Amniotic epithelial cell (primary cell): ENCODE measurements at regions not wholly inside any gene's neighbourhood (a gene's known extent, or its start where the extent isn't known, plus 50 kb on each side); places are given as distances from the start of the nearest gene placed in this dataset.

Experiments
- DNase-seq: peaks from one replicate; pipeline ENCODE4 v3.0.0-alpha.2; 2010; ENCODE audit warnings: low read depth

DNA sequence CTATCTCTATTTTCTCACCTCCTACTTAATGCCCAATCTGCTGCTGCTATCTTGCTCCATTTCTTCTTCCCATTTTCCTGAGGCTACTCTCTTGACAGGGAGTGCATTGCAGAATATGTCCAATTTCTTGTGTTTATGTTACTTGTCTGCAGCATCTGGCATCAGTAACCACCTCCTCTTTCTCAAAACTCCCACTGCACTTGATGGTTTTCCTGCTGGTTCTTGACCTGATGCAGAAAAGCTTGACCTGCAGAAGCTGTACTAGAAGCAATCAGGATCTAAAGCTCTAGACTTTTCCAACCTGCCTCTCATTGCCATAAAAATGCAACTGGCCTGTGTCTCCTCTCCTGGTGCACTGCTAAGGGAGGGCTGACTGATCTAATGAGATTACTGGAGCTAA, 287.8 kb downstream of the ZEB1 start:
- no peak for DNase-seq

DNA sequence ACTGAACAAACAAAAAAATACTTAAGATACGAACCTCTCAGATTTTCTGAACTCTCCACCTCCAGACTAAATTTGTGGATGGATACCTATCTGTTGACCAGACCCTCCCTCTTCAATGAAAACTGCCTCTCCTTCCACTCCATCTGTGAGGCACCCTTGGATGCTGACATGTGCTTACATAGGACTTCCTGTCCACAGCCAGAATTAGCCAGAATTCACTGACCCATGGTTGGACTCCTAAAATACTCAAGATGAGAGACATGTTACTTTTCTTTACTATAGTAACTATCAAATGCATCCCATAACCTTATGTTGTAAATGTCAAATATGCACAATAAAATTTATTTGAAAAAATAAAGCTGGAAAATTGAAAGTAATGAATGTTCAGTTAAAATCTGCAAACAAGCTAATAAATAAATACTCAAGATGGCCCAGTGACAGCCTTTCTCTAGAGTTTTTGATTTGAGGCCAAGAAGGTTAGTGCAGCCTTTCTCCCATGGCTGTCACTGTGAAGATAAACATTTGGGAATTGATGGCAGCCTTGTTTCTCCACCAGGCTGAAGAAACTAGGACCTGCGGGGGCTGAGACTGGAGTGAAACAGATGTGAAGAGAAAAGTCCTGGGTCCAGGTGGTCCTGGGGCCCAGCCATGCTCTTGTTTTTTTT, 287.0 kb downstream of the ZEB1 start:
- DNase-seq, result peak; percentile 26

DNA sequence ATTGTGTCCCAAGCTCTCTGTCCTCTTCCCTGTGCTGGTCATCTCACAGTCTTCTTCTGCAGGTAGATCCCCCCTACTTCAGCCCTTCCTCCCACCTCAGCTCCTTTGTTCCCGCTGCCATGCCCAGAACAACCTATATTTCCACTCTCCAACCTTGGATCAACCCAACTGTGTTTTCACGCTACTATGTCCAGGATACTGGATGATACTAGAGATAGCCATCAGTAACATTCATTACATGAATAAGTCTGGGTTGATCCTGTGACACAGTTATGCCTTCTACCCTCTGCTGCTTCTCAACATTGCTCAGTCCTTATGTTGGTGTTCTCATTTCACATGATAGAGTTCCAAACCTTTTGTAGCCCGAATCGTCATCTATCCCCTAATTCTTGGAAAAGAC, 286.4 kb downstream of the ZEB1 start:
- no peak for DNase-seq

DNA sequence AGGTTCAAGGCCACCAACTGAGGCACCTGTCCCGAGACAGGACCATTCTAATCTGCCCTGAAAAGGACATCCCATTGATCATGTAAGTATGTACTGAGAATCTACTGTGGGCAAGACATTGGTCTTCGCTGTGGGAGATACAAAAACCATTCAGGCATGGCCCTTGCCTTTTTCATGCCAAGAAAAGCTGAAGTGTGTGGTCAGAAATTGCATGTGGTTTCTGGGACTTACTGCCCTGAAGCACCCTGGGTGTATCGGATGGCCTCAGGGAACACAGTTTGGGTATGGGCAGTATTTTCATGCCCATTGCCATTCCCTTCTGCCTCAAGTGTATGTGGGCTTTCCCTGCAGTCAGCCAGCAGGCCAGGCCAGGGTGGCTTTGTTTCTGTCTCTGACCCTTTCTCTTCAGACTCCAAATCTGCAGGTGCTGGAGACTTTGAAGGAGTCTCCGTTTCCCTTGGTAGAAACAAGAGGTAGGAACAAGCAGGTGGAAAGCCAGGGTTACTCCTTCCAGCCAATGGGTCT, 285.7 kb downstream of the ZEB1 start:
- DNase-seq, result no peak

DNA sequence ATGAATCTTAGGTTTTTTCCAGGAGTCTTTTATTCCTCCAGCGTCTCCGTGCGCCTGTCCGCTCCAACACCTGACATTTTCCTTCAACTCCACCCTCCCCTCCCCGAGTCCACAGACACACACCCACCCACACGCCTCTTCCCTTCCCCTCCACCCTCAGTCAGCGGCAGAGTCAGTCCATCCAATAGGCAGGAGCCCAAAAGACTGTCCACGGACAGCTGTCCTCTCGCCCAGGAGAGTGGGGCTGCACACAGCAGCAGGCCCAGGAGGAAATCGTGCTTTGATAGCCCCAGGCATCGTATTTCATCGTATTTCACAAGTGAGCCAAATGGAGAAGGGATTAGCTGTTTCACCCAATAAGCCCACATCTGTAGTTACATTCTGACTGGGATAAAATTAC, 285.1 kb downstream of the ZEB1 start:
- DNase-seq, result peak; percentile 35

DNA sequence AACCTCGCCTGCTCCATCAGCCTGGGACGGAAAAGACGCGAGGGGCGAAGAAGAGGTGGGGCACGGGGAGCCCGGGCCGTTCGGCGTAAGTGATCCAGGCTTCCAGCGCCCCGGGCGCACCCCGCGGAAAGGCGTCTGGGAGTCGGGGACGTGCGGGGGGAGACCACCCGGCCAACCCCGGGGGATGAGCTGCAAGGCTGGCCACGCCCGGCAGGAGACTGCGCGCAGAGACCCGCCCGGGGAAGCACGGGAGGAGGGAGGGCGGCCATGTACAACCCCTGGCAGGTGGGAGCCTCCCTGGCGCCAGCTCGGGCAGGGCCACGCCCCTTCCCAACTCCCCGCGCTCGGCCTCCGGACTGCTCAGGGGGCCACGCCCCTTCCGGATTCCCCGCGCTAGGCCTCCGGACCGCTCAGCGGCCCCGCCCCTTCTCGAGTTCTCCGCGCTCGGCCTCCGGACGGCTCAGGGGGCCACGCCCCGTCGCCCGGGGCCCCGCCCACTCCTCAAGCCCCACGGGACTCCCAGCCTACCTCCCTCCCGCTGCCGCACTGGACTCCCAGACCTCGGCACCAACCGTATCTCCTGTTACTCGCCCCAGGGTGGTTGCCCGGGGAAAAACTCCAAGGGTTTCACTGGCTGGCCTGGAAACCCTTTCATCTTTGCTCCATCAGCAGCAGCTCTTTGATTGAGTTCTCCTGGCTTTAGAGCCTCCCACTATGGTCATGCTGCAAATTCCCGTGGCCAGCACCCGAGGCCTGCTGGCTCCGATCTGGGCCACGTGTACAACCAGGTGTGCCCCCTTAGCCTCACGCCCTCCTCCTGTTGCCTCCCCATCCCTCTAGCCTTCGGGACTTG, 284.4 kb downstream of the ZEB1 start:
- peak; percentile 86 for DNase-seq

DNA sequence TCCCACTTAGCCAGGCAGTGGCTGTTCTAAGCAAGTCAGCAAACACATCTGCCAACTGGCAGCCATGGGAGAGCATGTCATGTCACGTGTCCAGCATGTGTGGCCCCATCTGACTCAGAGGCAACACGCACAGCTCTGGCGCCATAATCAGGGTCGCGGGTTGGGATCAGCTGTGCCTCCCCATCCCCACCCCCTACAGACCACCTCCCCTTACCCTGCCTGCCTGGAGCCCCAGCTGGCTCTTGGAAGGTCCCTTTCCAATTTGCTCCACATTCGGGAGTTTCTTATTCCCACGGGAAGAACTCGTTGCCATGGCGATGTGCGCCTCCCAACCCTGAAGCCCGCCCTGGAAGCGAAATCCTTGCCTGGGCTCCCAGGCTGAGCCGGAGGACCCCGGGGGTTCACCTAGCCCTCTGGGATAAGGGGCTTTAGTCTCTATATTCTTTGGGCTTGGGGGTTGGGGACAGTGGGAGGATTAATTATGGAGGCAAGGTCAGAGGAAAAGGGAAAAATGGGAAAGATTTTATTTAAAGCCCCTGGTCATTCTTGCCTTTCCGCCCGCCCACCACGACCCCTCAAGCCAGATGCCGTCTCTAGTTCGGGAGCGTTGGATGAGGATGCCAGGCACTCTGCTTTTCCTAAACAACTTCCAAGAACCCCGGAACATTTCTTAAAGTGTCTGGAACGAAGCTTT, 283.7 kb downstream of the ZEB1 start:
- DNase-seq, result peak; percentile 72

DNA sequence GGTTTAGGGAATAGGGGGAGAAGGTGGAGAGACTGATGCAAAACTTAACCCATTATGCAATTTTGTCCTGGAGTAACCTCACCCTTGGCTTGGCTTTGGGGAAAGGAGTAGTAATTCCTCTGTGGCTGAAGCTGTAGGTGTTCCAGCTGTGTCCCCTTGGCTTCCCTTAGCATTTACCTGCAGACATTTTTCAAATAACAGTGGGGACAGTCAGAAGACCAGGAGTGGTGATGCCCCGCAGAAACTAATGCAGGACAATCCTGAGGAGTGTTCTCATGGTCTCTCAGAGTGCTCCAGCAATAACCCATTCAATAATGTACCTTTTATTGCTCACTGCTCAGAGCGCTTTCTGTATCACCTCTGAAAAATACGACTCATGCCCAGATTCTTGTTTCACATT, 282.1 kb downstream of the ZEB1 start:
- DNase-seq, result no peak

DNA sequence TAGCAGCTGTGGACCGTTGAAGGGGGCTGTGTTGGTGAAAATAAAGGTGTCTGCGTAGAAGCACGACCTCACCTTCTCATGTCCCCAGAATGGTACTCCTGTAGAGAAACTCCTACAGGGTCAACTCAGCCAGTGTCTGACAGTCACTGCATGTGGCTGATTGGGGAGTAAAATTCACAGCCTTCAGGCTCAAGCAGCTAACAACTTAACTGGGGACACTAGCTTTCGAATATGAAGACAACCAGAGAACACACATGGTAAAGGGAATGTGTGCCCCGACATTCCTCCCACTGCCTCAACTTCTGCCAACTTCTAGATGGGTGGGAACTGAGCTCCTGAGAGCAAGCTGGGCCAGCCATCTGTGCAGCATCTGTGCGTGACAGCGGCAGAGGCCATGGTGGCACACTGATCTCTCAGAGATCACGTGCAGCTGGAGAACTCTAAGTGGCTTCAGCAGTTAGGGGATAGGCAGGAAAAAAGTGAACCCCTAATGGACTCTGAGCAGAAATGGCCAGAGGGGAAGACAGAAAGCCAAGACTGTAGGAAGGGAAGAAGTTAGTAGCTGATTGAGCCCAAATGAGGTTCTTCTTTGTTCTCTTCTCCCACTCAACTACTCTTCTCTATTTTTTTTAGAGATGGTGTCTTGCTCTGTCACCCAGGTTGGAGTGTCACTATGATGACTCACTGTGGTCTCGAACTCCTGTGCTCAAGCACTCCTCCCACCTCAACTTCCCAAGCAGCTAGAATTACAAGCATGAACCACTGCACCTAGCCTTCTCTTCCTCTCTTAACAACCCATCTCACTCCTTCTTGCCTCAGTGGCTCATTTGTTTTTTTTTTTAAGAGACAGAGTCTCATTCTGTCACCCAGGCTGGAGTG, 280.8 kb downstream of the ZEB1 start:
- DNase-seq, result no peak

DNA sequence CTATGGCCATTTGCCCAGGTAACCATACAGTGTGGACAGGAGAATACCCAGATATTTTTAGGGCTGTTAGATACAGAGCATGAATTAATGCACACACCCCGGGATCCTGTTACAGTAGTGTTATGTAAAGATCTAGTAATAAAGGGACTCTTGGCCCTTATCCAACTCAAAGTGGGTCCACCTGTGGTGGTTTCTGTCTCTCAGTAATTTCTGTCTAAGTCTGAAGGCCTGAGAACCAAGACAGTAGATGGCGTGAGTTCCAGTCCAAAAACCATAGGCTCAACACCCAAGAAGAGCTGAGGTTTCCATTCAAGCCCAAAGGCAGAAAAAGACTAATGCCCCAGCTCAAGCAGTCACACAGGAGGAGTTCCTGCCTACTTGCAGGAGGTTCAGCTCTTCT, 277.7 kb downstream of the ZEB1 start:
- no peak for DNase-seq

DNA sequence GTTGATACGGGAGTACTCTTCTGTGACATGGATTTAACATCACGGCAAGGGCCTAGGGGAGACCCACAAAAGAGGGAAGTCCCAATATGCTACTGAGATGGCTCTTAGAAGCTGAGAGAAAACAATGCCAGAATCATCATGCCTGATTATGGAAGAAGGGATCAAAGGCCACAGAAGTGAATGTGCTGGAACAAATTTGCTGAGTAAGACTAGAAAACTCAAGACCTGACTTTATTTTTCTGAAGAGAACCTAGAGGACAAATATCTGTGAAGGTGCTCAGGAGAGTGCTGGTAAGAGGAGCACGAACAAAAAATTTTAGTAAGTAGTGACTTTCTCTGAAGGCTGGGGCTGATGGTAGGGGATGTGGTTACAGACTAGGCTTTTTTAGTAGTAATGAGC, 277.0 kb downstream of the ZEB1 start:
- DNase-seq, result no peak

DNA sequence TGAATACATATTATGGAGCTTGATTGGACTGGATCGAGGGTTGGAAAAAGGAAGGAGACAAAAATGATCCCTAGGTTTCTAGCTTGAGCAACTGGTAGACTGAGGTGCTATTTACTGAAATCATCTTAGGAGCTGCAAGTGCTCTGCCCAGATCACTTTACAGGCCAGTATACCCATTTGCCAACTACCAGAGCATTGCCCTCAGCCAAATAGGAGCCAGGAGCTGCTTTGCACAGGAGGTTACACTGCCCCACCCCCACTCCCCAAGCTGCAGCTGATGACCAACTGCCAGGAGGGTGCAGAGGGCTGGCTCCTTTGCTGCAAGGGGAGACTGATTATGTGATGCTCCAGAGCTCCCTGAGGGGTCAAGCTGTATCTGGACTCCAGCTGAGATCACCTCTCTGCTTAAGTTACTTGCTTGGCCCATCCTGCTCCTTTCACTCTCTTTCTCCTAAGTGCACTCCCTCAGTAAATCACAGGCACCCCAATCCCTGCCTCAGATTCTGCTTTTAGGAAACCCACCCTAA, 275.4 kb downstream of the ZEB1 start:
- DNase-seq, result no peak

DNA sequence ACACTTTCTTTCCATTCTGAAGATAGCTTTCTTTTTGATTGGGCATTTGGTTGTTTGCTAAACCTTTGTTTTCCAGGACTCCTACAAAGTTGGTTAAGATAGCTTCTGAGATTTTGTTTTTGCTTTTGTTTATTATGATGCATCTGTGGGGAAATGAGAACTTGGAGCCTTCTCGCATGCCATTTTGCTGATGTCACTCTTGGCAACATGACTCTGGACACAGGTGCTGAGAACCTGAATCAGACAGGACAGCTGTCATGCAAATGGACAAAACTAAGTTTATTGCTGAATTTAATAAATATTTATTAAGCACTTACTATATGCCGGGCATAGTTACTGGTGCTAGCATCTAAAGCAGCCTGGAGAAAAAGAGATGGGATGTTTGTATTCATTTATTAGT, 274.1 kb downstream of the ZEB1 start:
- no peak for DNase-seq

DNA sequence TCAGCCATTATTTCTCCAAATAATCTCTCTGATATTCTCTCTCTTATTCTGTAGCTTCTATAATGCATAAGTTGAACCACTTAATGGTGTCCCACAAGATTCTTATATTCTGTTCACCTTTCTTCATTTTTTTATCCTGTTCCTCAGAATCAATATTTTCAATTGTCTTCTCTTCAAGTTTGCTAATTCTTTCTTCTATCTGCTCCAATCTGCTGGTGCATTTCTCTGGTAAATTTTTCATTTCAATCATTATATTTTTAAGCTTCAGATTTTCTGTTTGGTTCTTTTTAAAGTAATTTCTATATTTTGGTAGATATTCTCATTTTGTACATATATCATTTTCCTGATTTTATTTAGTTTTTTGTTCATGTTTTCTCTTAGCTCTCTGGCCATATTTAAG, 272.6 kb downstream of the ZEB1 start:
- no peak for DNase-seq

DNA sequence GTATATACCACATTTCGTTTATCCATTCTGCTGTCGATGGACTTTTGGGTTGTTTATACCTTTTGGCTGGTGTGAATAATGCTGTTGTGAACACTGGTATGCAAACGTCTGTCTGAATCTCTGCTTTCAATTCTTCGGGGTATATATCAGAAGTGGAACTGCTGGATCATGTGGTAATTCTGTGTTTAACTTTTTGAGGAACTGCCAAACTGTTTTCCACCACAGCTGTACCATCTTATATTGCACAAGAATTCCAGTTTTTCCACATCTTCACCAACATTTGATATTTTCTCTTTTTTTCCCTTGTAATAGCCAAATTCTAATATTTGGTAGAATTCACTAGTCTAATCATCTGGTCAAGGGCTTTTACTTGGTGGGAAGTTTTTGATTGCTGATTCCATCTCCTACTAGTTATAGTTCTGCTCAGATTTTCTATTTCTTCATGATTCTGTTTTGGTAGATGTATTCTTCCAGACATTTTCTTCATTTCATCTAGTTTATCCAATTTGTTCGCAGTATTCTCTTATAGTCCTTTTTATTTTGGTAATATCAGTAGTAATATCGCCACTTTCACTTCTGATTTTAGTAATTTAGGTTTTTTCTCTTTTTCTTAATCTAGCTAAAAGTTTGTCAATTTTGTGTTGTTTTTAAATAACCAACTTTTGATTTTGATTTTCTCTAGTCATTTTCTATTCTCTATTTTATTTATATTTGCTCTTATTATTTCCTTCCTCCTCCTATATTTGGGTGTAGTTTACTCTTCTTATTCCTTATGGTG, 271.2 kb downstream of the ZEB1 start:
- DNase-seq, result no peak

DNA sequence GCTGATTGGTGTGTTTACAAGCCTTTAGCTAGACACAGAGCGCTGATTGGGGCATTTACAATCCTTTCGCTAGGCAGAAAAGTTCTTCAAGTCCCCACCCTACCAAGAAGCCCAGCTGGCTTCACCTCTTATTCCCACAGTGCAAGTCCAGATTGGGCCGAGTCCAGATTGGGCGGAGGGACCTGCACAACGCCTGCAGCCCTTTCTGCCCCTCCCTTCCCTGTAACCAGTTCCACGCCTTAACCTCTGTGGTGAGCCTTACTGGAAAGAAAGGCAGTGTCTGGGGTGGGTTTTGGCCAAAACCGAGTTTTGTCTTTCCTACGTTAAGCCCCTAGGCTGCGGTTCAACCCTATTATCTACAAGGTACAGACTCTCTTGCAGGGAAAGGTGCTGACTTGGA, 268.7 kb downstream of the ZEB1 start:
- DNase-seq, result no peak

DNA sequence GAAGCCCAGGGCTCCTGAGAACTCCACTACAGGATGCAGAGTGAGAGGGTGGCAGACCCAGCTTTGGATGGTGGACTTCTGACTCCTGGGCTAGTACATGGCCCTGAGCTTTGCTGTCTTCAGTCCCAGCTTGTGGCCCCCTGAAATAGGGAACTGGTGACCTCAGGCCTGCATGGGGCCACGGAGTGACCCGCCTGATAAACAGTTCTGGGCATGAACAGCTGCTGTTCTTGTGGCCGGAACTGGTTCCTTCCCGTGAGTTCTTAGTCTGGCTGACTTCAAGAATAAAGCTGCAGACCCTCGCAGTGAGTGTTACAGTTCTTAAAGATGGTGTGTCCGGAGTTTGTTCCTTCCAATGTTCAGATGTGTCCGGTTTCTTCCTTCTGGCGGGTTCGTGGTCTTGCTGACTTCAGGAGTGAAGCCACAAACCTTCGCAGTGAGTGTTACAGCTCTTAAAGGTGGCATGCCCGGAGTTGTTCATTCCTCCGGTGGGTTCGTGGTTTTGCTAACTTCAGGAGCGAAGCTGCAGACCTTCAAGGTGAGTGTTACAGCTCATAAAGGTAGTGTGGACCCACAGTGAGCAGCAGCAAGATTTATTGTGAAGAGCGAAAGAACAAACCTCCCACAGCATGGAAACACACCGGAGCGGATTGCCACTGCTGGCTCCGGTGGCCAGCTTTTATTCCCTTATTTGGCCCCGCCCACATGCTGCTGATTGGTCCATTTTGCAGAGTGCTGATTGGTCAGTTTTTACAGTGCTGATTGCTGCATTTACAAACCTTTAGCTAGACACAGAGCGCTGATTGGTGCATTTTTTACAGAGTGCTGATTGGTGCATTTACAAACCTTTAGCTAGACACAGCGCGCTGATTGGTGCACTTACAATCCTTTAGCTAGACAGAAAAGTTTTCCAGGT, 268.0 kb downstream of the ZEB1 start:
- no peak for DNase-seq

DNA sequence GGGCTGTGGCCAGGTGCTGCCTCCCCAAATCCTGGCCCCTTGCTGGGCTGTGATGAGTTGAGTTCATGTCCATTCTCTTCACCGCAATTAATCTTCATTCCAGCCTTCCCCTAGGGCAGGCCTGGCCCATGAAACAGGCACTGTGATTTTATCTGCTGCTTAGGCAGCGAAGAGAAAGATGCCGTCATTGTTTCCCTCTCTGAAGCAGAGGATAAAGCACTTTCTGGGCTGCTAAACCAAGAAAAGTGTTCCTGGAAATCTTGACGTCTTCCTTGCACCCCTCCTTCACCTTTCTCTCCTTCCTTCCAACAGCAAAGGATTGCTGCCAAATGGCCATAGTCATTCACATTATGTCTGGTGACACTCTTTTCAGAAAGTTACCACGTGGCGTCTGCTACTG, 265.9 kb downstream of the ZEB1 start:
- DNase-seq, result no peak

DNA sequence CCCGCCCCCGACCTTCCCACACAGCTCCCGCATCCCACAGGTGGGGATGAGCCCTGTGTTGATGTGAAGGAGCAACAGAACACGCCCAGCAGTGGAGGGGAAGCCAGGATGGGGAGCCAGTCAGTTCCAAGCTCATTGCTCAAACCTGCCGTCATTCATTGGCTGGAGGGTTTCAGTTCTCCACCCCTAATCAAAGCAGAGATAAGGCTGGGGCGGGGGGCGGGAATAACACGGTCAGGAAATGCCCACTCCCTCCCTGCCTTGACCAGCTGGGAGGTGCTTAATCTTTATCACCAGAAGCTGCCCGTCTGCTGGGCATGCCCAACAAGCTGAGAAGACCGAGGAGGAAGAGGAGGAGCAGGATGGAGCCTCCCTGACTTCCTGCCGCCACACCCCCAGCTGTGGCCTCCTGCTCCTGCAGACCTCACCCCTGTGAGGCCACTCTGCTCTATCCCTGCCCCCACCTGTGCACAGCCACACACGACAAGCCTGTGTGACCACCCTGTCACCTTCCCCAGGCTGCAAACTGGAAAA, 265.1 kb downstream of the ZEB1 start:
- DNase-seq, result no peak
